NCI-H748 treated with DMSO at 0.1 percent for 48 hours (cell line): ENCODE measurements at regions not wholly inside any gene's neighbourhood (a gene's known extent, or its start where the extent isn't known, plus 50 kb on each side); places are given as distances from the start of the nearest gene placed in this dataset.

Experiments used
- DNase-seq: peaks from one replicate; lab custom pipeline; 2025; lab: John Stamatoyannopoulos, UW

- DNase-seq, result no peak
These were observed 446.3 kb downstream of the SOX6 start for GRCh38 chr11:15909937-15910598.

- DNase-seq, result no peak
These were observed 445.6 kb downstream of the SOX6 start for GRCh38 chr11:15910761-15911160.

- no peak for DNase-seq
These were observed 444.8 kb downstream of the SOX6 start for GRCh38 chr11:15911377-15912044.

- DNase-seq, result no peak
These were observed 444.1 kb downstream of the SOX6 start for GRCh38 chr11:15912291-15912690.

- no peak for DNase-seq
These were observed 443.5 kb downstream of the SOX6 start for GRCh38 chr11:15912825-15913224.

GRCh38 chr11:15913261-15913660, 443.1 kb downstream of the SOX6 start:
- DNase-seq, result no peak
